AG10803 (cell line): ENCODE measurements at regions not wholly inside any gene's neighbourhood (a gene's known extent, or its start where the extent isn't known, plus 50 kb on each side); places are given as distances from the start of the nearest gene placed in this dataset.

Experiments
- DNase-seq: peaks from one replicate; pipeline ENCODE4 v3.0.0; 2010; ENCODE audit warnings: low read depth
- H3K4me3 ChIP-seq: 2 replicates; pipeline ENCODE4 v1.5.1; 2011; ENCODE audit warnings: mild to moderate bottlenecking, low read length, control low read depth
- CTCF ChIP-seq: conservative IDR thresholded peaks from 2 replicates; pipeline ENCODE4 v1.5.1; 2011; ENCODE audit warnings: mild to moderate bottlenecking, low read length, control low read depth, inconsistent platforms

GRCh38 chr9:1713841-1714240 lies 301.3 kb upstream of the SMARCA2 start:
- DNase-seq, result no peak
- TF ChIP-seq CTCF, result no peak
- H3K4me3 ChIP-seq, result no peak overlapping the region

- TF ChIP-seq CTCF, result no peak
These were observed 297.3 kb upstream of the SMARCA2 start for GRCh38 chr9:1717882-1718281.

DNA sequence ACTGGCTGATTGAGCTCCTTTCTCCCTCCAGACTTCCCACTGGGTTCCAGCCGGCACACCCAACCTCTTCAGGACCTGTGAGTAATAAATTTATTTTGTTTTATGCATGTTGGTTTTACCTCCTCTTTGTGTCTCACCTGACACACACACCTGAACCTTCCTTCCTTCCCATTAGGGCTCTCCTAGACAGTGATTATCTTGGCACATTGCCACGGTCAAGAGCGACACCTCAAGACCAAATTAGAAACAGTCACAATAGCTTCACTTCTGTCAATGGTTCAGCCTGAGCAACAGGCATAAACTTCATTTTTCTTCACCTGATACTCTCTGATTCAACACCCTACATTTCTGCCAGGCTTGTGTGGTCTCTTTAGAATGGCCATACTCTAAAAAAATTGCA lies 296.3 kb upstream of the SMARCA2 start:
- no peak overlapping the region for H3K4me3 ChIP-seq
- no peak for TF ChIP-seq CTCF
- DNase-seq, result no peak

More at GRCh38 chr9:1717882-1718281, 297.3 kb upstream of the SMARCA2 start:
- no peak for DNase-seq
- H3K4me3 ChIP-seq, result no peak overlapping the region

GRCh38 chr9:1721196-1721595 lies 294.0 kb upstream of the SMARCA2 start:
- H3K4me3 ChIP-seq, result no peak overlapping the region
- DNase-seq, result no peak
- TF ChIP-seq CTCF, result no peak

GRCh38 chr9:1722404-1722803 lies 292.7 kb upstream of the SMARCA2 start:
- TF ChIP-seq CTCF, result no peak

DNA sequence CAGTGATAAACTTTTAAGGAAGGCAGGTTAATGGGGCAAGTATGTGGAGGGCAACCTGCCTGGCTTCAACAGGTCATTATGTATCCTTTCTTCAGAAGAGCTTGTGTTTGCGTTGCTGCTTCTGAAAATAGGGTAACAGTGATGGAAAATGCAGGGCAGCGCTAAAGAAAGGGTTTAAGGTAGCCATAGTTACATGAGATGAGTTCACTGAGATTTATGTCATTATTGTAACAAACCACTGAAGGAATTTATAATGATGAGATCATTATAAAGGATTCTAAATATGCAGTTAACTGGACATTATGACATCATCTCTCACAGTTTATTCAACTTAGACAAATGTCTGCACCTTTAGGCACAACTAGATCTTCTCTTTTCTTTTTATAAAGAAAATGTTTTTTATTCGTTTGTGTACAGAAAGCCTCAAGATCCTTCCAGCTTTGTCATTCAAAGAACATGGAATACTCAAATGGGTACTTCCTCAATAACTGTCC lies 291.6 kb upstream of the SMARCA2 start:
- H3K4me3 ChIP-seq, result no peak overlapping the region
- no peak for DNase-seq
- TF ChIP-seq CTCF, result no peak

More at GRCh38 chr9:1722404-1722803, 292.7 kb upstream of the SMARCA2 start:
- no peak for DNase-seq
- H3K4me3 ChIP-seq, result no peak overlapping the region

DNA sequence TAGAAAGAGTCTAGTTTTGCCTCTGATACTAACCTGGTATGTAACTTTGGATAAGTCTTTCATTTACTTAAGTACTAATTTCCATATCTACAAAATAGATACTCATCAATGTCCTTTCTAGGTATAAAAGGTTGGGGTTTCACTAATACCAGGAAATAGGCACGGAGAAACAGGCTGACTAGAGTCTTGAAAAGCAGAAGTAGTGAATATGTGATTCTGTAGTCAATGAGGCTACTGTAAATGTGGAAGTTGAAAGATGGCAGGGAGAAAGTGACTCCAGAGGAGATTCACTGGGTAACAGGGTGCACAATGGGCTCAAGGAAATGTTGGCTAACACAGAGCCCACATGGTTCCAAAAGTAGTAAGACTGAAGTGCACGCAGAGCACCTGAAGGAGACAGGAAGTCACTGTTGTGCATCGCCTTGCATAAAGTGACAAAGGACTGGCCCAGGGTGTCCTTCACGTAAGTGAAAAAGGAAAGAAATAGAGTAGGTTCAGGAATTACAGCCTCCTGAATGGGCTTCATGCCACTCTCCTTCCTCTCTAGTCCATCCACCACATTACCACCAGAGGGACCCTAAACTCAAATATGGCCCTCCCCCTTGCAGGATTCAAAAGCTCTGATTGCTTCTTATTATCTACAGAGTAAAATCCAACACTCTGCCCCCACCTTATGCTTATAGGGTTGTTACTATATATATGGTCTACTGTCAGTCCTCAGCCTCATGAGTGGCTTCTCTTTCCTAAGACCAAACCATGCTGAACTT lies 288.0 kb upstream of the SMARCA2 start:
- DNase-seq, result no peak
- peak; percentile 16; the same call in 1 of the 2 replicates for TF ChIP-seq CTCF
- no peak overlapping the region for H3K4me3 ChIP-seq
